NCI-H1105 (cell line): ENCODE measurements at regions not wholly inside any gene's neighbourhood (a gene's known extent, or its start where the extent isn't known, plus 50 kb on each side); places are given as distances from the start of the nearest gene placed in this dataset.
A peak's percentile ranks its signal among the peaks of the same experiment; 100 is the strongest.

Experiments
- DNase-seq: peaks from one replicate; lab custom pipeline; 2025; lab: John Stamatoyannopoulos, UW

- no peak for DNase-seq
Measured at GRCh38 chr6:22067671-22068070, 229.2 kb downstream of the PRL start.

- no peak for DNase-seq
Measured at GRCh38 chr6:22068561-22069305, 228.1 kb downstream of the PRL start.

- DNase-seq: no peak
Measured at GRCh38 chr6:22069306-22069800, 227.5 kb downstream of the PRL start.

- DNase-seq: no peak
Measured at GRCh38 chr6:22071270-22072041, 225.4 kb downstream of the PRL start.

- DNase-seq: peak; percentile 21
Measured at GRCh38 chr6:22072949-22073348, 223.9 kb downstream of the PRL start.

GRCh38 chr6:22073516-22074198 lies 223.2 kb downstream of the PRL start:
- DNase-seq: no peak

GRCh38 chr6:22078288-22078687 lies 218.5 kb downstream of the PRL start:
- no peak for DNase-seq

GRCh38 chr6:22078802-22079545 lies 217.9 kb downstream of the PRL start:
- DNase-seq: no peak

- DNase-seq: no peak
Measured at GRCh38 chr6:22079783-22080182, 217.1 kb downstream of the PRL start.

GRCh38 chr6:22081709-22082108 lies 215.1 kb downstream of the PRL start:
- DNase-seq: no peak

GRCh38 chr6:22082218-22082617 lies 214.6 kb downstream of the PRL start:
- DNase-seq: no peak

- no peak for DNase-seq
Measured at GRCh38 chr6:22083119-22083518, 213.7 kb downstream of the PRL start.

GRCh38 chr6:22087960-22088706 lies 208.7 kb downstream of the PRL start:
- DNase-seq: no peak

GRCh38 chr6:22091424-22091948 lies 205.3 kb downstream of the PRL start:
- DNase-seq: no peak

GRCh38 chr6:22095836-22096235 lies 201.0 kb downstream of the PRL start:
- DNase-seq: no peak

- DNase-seq: no peak
Measured at GRCh38 chr6:22098601-22099031, 198.2 kb downstream of the PRL start.

- no peak for DNase-seq
Measured at GRCh38 chr6:22099231-22099630, 197.6 kb downstream of the PRL start.

GRCh38 chr6:22099923-22100322 lies 196.9 kb downstream of the PRL start:
- DNase-seq: no peak

GRCh38 chr6:22101163-22101562 lies 195.7 kb downstream of the PRL start:
- no peak for DNase-seq

- DNase-seq: no peak
Measured at GRCh38 chr6:22102671-22103070, 194.2 kb downstream of the PRL start.

- no peak for DNase-seq
Measured at GRCh38 chr6:22106451-22106850, 190.4 kb downstream of the PRL start.
